Limb (tissue), 2 donors: ENCODE measurements at regions not wholly inside any gene's neighbourhood (a gene's known extent, or its start where the extent isn't known, plus 50 kb on each side); places are given as distances from the start of the nearest gene placed in this dataset.
A peak's percentile ranks its signal among the peaks of the same experiment; 100 is the strongest.
"Not testable (repeated sequence)": the region's sequence is repeated elsewhere in the genome, so short reads cannot be mapped to it uniquely, and the experiment has no call there.

Experiments used
- DNase-seq, 2 donors: peaks; one replicate each; pipeline ENCODE4 v3.0.0-alpha.2; 2016; ENCODE audit errors: extremely low spot score in 2 of 2

DNA sequence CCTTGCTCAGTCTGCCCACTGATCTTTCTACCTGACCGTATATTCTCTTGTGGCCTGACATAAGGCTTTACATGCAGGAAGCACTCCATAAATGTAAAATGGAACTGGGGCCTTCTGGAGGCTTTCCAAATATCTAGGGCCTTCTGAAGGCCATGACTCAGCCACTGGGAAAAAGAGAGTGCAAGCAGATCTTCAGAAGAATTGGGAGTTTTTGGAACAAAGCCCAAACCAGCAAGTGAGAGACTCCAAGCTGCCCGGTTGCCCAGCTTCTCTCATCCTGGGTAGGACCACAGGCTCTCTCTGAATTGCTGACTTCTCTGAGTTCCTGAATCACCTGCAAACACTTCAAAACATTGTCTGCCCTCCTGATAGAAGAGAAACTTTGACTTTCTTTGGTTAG lies 107.9 kb upstream of the BMAL1 start:
- no peak for DNase-seq

DNA sequence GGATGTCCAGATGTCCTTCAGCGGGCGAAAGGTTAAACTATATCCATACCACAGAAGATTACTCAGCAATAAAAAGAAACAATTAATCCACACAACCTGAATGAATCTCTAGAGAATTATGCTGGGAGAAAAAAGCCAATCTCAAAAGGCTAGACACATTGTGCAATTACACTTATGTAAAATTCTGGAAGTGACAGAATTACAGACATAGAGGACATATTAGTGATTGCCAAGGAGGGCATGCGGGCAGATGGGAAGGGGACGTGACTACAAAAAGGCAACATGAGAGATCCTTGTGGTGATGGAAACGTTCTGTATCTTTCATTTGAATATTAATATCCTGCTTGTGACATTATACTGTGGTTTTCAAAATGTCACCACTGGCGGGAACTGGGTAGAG lies 103.5 kb upstream of the BMAL1 start:
- DNase-seq, result no peak

DNA sequence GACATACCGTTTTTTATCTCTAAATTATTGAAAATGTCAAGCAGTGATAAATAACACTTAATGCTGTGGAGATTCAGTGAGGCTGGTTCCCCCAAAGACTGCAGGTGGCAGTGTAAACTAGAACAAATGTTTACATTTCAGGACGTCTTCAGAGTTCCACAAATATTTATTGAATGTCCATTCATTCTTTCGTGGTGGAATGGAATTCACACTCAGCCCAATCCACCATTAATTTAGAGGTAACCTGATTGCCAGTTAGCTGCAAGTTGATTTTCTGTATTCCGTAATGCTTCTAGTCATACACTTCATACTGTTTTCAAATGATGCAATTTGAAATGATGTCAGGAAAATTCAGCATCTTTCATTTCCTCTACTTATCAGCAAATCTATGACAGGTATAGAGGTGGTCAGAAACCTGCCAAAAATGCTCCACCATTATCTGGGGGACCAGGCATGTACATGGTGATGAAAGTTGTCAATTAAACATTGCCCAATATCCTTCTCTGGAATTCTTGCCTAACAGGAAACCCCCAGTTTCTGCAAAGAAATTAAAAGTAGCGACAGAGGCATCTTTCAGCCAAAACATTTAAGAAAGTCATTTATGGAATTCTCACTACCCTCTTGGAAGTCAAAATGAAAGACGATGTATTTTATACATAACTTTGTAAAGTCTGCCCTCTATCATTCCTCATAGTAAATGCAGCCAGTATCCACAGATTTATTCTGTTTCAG lies 94.3 kb upstream of the BMAL1 start:
- DNase-seq, result peak in 1 of 2 donors; percentile 69

DNA sequence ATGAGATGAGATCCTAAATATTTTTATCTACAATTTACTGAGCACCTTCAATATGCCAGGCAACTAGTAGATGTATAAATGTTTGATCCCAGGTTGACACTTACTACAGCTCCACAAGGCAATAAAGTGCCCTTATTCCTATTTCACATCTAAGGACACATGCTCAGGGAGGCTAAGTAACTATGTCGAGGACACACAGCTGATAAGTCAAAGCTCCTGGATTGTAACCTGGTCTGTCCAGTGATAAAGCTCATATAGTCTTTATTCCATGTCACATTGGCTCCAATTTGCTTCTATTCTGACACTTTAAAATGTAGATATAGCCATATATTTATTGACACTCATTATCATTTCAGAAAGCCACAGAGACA lies 93.8 kb upstream of the BMAL1 start:
- DNase-seq, result no peak

DNA sequence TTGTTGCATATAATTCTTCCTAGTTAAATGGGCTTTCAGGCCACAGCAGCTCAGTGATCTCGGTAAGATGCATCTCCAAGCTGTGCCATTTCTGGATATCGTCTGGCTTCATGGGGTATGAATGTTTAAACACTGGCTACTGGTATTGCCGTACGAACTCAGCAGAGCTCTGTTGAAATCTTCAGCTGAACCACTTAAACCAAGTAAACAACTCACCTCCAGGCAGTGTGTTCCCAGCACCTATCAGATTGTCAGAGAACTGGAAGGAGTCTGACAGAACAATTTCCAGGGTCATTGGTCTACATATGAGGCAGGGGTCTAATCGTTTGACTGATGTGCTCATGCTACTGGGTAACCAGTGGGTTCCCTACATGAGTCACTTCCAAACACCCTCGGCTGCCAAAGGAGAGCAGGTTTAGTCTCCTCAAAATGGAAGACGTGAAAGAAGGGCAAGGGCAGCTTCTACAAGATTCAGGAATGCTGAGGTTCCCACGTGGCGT lies 93.2 kb upstream of the BMAL1 start:
- DNase-seq, result no peak

DNA sequence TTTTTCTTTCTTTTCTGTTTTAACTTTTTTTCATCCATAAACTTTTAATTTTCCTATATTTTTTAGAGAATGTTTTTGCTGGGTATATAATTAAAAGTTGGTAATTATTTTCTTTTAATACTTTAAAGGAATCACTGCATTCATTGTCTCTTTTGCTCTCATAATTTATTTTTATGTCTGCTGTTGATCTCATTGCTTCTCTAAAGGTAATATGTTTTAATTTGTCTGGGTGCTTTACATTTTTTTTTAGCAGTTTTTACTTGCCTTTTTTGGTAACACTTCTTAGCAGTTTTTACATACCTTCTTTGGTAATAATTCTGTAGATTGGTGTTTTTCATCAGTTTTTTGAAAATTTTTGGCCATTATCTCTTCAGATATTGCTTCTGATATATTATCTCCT lies 89.4 kb upstream of the BMAL1 start:
- DNase-seq, result no peak

DNA sequence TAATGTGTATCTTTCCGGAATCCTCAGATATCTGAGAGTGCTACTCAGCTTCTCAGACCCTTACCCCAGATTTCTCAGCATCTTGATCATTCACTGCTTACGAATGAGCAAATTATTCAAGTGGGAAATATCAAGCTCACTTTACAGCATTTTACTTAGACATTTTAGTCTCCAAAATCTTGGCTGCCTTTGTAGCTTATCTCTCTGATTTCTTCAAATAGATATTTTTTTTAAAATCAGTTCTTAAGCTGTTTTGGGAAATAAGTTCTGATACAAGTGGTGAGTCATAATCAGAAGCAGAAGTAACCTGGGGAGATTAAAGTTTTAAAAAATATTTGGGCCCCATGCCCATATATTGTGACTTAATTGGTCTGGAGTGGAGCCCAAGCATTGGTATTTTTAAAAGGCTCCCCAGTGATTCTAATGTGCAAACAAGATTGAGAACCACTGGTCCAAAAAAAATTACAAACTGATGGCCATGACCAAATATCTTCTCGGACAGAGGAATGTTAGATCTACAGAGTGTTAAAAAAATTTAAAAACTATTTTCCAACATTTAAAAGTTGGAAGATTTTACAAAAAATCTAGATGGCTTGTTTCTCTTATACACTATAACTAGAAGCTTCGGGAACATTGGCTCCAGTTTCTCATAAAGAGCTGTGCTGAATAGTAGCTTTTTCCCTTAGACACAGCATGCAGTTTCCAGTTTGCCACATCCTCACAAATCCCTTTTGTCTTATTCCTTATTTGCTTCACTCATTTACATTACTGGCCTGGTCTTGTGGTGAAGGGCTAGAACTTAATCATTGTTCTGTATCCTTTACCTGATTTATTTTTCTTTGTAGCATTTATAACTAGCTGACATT lies 87.8 kb upstream of the BMAL1 start:
- no peak for DNase-seq

DNA sequence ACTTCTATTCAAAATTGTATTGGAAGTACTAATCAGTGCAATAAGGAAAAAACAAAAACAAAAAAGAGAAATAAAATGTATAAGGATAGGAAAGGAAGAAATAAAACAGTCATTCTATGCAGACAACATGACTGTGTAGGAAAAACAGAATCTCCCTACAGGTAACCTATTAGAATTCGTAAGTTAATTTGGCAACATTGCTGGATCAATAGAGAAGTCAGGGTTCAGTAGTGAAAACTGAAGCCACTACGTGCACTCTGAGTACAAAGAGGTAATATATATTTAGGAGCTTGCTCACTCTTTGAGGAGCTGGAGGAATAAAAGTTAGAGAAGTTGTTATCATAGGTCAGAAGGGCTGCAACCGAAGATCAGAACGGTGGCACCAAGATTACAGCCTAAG lies 84.0 kb upstream of the BMAL1 start:
- DNase-seq, result no peak

DNA sequence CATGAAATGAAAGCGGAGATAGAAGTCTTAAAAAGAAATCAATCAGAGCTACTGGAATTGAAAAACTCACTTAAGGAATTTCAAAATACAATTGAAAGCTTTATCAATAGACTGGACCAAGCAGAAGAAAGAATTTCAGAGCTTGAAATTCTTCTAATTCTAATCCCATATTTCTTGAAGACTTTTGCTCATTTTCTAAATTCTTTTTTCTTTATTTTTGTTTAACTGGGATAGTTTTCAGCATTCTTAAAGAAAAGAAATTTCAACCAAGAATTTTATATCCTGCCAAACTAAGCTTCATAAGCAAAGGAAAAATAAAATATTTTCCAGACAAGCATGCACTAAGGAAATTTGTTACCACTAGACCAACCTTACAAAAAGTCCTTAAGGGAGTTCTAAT lies 80.2 kb upstream of the BMAL1 start:
- not testable (repeated sequence) for DNase-seq

DNA sequence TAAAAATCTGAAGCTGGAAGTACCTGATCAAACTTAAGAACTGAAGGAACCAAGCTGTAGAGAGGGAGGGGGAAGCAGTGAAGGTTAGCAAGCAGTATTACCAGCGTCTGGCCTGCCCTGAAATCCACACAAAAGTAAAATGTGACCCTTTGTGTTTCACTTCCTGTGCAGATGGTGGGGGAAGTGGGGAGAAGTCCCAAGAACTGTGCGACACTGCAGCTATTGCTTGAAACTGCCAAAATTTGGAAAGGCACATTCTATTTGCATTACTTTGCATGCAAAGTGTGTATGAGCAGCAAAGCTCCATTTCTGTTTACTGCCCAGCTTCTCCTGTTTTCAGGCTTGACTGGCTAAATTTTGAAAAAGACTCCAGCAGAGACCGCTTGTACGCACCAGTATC lies 72.1 kb upstream of the BMAL1 start:
- no peak for DNase-seq

DNA sequence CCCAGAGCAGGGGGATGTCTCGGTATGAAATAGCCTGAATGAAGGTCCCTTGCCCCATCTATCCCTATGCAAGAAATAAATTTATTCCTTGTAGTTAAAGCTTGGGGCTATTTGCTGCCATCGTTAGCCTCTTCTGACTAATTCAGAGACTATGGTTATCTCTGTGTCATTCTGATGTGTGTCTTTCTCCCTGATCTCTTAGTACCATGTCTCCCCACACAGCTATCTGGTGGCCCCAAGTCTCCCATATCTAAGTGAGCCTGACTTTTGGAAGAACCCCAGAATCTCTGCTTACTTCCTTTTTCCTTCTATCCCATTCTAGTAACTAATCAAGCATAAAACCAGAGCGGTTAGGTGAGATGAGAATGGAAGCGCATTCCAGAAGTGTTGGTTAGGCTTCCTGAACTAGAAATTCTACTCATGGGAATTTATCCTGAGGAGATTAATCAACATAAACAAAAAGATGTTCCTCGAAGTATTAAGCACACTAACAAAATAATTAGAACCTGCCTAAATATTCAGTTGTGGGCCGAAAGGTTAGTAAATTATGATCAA lies 71.4 kb upstream of the BMAL1 start:
- DNase-seq, result no peak

DNA sequence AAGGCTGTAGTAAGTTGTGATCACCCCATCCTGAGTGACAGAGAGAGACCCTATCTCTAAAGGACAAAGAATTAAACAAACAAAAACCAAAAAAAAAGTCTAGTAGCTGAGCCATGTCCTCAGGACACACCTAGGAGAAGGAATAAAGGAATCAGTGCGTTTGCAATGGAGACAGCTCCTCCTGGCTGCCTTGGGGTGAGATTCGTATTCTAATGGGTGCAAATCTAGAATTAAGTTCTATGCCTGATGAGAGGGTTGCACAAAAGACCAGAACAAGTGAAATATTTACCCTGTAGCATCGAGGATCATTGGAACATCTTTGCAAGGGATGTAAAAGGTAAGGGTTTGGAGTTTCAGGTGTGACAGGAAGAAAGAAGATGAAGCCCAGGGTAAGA lies 70.3 kb upstream of the BMAL1 start:
- no peak for DNase-seq

DNA sequence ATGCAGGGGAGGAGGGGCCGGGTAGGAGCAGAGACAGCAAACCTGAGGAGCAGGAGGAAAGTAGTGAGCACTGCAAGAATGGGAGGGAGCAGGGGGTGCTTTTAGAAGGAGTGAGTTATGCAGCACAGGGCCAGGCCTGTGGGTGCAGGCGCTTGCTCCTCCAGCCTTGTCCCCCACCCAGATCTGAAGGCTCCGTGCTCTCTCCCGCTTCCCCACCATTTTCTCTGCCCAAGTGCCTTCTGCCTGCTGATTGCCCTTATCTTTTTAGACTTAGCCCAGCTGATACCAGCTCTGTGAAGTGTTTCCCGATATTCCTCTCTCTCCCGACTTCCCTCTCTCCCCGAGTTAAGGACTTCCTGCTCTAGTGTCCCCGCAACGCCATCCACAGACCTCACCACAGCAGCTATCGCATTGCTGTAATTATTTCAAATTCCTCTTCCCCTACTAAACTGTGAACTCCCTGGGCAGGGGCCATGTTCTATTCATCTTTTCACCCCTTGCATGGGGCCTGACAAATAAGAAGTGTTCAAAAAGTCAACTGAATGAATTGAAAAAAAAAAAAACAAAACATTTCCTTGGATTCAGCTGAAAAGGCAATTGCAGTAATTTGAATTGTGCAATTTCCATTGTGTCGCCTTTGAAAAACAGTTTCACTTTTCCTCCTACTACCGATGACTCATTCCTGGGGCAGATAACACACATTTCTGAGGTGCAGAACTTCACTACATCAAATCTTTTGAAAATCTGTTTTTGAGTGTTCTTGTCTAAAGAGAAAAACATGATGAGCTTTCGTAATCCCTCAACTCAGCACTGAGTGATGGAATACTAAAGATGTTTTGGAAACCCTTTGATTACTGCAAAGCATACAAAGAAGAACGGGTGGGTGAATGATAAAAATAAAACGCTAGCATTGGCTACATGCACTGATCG lies 69.7 kb upstream of the BMAL1 start:
- no peak for DNase-seq

DNA sequence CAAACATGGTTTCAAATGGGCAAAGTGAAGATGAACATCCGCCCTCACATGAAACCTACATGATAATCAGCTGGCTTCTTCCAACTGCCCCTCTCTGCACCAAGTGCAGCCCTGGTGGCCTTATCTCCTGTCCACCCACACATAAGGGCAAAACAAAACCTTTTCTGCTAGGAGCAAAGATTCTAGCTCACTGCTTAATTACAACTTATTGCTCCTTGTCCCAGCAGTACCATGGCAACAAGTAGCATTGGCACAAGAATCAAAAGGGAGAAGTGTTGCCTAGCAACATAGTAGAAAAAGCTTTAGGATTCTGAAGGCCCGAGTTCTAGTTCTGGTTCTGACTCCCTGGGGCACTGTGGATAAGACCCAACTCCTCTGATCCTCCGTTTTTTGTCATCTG lies 68.7 kb upstream of the BMAL1 start:
- DNase-seq, result no peak

DNA sequence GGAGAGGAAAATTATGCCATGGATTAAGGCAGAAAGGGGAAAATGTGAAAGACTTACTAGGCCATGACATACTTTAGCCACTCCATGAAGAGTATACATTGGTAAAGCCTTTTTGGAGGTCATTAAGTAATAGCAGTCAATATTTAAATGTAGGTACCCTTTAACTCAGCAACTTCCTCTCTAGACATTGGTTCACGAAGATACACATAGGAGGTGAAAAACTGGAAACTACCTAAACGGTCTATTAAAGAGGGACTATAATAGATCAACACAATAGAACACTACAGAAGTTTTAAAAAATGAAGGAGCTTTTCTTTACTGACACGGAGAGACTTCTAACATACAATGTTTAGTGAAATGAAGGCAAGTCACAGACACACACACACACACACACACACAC lies 68.2 kb upstream of the BMAL1 start:
- DNase-seq, result no peak

DNA sequence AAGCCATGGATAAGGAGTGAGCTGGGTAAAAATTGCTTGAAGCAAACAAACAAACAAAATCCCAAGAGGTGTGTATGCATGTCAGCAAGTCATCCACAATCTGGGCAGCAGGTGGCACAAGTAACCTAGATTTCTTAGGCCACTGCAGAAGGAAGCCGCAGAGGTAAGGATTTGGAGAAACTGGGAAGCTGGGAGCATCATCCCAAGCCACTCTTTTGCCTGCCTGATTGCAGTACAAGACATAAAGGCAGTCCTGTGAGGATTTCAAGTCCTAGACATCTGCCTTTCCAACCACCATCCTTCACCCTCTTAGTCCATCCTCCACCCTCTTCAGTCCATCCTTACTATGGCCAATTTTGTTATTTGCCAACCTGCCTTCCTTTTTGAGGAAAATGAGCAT lies 67.2 kb upstream of the BMAL1 start:
- DNase-seq, result peak; percentile 61

DNA sequence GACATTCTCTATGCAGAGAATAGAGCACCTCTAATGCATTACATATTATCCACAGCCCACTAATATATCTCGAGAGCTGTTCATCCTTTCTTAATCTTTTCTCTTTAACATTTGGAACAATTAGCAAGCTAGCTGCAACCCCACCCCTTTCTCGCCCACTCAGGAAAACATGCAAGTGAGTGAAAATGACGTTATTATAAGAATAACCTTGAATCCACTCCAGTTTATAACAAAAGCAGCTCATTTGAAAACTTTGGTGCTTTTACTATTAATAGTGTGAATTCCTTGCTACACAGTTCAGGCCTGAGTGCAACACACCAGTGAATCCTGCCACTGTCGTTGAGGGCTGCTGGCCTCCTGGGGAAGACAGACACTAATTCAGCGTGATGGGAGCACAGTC lies 63.3 kb upstream of the BMAL1 start:
- DNase-seq, result no peak

DNA sequence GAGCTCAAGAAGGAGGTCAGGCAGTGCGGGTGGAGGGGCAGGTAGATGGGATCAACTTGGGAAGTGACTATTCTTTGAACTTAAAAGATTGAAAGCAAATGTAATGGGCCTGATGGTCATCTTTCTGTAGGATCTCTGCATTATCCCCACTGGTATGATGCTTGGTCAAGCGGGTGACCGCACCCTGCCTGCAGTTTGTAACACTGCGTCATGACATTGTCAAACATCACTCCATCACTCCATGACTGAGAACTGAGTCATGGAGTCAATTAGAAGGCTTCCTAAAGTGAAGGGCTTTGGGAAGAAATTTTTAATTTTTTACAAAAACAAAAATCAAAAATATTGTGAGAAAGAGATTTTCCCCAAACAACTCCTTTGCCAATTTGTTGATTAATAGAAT lies 62.4 kb upstream of the BMAL1 start:
- DNase-seq, result no peak

DNA sequence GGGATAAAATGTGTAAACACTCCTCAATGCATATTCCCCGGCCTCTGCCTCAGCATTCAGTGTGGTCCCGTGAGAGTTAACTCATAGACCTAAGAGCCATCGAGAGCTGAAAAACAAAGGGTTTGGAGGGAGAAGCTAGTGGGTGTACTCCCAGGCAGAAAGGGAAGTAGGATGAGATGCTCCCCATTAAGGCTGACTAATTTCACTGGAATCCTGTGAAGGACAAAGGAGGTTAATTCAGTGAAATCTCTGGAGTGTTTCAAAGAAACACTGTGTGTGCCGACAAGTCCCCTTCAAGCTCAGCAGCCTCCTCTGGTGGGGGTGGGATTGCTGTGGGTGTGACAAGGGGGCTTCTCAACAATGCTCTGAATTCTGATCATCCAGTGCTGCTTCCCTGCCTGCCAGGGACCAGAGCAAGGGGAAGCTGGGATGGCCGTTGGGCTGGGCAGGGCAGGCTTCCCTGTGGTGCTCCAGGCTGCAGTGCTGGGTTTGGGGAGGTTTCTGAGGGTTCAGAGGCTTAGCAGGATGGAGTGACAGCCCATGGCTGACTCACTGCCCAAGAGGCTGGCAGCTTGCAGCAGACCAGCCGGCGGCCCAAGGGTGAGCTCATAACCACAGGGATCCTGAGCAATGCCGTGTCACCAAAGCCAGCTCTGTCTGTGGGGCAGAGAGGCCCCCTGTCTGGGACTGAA lies 61.4 kb upstream of the BMAL1 start:
- DNase-seq, result no peak

DNA sequence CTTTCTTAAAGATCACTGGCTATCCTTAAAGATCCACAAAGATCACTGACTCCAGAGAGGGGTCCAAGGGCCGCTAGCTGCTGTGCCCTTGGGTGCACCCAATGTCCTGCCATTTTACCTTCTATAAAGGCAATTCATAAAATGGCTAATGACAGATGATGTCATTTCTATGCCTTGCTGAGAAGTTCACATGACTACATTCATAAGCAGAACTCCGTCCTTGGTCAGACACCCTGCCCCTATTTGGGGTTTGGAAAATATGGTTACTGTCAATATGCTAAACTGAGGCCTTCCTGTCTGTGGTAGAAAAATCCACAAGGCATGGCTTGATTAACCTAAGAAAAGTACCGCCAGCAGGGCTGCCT lies 60.9 kb upstream of the BMAL1 start:
- DNase-seq, result no peak

DNA sequence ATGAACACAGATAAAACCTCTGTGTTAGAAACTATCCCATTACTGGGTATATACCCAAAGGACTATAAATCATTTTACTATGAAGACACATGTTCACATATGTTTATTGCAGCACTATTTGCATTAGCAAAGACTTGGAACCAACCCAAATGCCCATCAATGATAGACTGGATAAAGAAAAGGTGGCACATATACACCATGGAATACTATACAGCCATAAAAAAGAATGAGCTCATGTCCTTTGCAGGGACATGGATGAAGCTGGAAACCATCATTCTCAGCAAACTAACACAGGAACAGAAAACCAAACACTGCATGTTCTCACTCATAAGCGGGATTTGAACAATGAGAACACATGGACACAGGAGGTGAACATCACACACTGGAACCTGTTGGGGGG lies 58.9 kb upstream of the BMAL1 start:
- DNase-seq, result not testable (repeated sequence)
